ENCODE measurements at regions not wholly inside any gene's neighbourhood (a gene's known extent, or its start where the extent isn't known, plus 50 kb on each side); places are given as distances from the start of the nearest gene placed in this dataset.

GRCh38 chr4:56118845-56119244 lies 170.1 kb downstream of the CEP135 start:
- H3K27ac ChIP-seq (ENCODE audit: low read depth in 2 of 2, low read length in 1 of 2): peak overlapping the region in 1 of 2 experiments; percentile 82; a peak in 1 of 4 replicates
- DNase-seq: no peak
- H3K4me3 ChIP-seq (ENCODE audit: low read depth in 2 of 2, low read length in 1 of 2): no peak overlapping the region
- peaks cover 0 to 21% of the 10 kb centered on the region in 2 experiments; a peak in 2 of 4 replicates for H3K4me1 ChIP-seq (ENCODE audit: control insufficient read depth in 1 of 2, insufficient read depth in 2 of 2, low read depth in 1 of 2, low read length in 1 of 2)
- H3K27me3 ChIP-seq (ENCODE audit: insufficient read depth): no peaks in the 10 kb centered on the region
- no peaks in the 10 kb centered on the region for H3K9me3 ChIP-seq
- no peaks in the 10 kb centered on the region for H3K36me3 ChIP-seq (replicated peaks in 1 of 2; ENCODE audit: control insufficient read depth in 1 of 2, insufficient read depth in 2 of 2, low read length in 1 of 2)
- H3K4me2 ChIP-seq: no peak overlapping the region
- ChIA-PET CTCF (interaction anchor here (1.9 kb wide), 1 partner anchor 11 kb away, joined by 4 read pairs; no protein-coding TSS in a partner anchor), POLR2A (no interaction called here)
- no peaks in the 10 kb centered on the region for H4K20me1 ChIP-seq (ENCODE audit: insufficient read depth)
- H3F3A ChIP-seq (replicated peaks; ENCODE audit: insufficient read depth): no peaks in the 10 kb centered on the region
- H2AFZ ChIP-seq (ENCODE audit: low read depth): no peak overlapping the region
- no peak overlapping the region for H3K9ac ChIP-seq
- H3K9me2 ChIP-seq: no peaks in the 10 kb centered on the region
- 78% methylated on average over 2 of the region's 2 CpGs for WGBS (ENCODE audit: low lambda C conversion rate)
- no peaks in the 10 kb centered on the region for H3K79me2 ChIP-seq (ENCODE audit: insufficient read depth)
- TF ChIP-seq JUND (IDR thresholded peaks at IDR 0.05) (no peak), USF1 (IDR thresholded peaks at IDR 0.05; ENCODE audit: borderline replicate concordance, low read depth) (no peak), TAF1 (IDR thresholded peaks at IDR 0.05; ENCODE audit: borderline replicate concordance, low read depth, low read length) (no peak), CHD2 (IDR thresholded peaks at IDR 0.05; ENCODE audit: low read length, partially characterized antibody) (no peak), GABPA (IDR thresholded peaks at IDR 0.05; ENCODE audit: low read depth) (no peak), MAX (IDR thresholded peaks at IDR 0.05; ENCODE audit: low read depth) (no peak), RCOR1 (IDR thresholded peaks at IDR 0.05; ENCODE audit: low read length) (no peak), SIN3A (IDR thresholded peaks at IDR 0.05; ENCODE audit: borderline replicate concordance, low read depth, low read length) (no peak), RFX5 (IDR thresholded peaks at IDR 0.05; ENCODE audit: low read length) (no peak), MXI1 (IDR thresholded peaks at IDR 0.05; ENCODE audit: low read depth, low read length) (no peak)
- TF ChIP-seq, protein P1, sequence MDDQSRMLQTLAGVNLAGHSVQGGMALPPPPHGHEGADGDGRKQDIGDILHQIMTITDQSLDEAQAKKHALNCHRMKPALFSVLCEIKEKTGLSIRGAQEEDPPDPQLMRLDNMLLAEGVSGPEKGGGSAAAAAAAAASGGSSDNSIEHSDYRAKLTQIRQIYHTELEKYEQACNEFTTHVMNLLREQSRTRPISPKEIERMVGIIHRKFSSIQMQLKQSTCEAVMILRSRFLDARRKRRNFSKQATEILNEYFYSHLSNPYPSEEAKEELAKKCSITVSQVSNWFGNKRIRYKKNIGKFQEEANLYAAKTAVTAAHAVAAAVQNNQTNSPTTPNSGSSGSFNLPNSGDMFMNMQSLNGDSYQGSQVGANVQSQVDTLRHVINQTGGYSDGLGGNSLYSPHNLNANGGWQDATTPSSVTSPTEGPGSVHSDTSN (IDR thresholded peaks at IDR 0.05): no peak
- TF ChIP-seq, protein P2, sequence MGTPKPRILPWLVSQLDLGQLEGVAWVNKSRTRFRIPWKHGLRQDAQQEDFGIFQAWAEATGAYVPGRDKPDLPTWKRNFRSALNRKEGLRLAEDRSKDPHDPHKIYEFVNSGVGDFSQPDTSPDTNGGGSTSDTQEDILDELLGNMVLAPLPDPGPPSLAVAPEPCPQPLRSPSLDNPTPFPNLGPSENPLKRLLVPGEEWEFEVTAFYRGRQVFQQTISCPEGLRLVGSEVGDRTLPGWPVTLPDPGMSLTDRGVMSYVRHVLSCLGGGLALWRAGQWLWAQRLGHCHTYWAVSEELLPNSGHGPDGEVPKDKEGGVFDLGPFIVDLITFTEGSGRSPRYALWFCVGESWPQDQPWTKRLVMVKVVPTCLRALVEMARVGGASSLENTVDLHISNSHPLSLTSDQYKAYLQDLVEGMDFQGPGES (IDR thresholded peaks at IDR 0.05; ENCODE audit: low read depth, low read length): no peak

GRCh38 chr4:56118055-56118454 lies 169.3 kb downstream of the CEP135 start:
- ChIA-PET CTCF (interaction anchor here (1.9 kb wide), 1 partner anchor 12 kb away, joined by 4 read pairs; no protein-coding TSS in a partner anchor), POLR2A (no interaction called here)
- Histone ChIP-seq H3K27ac (ENCODE audit: low read depth in 2 of 2, low read length in 1 of 2) (peak overlapping the region in 1 of 2 experiments; percentile 82; a peak in 2 of 4 replicates), H3K4me3 (ENCODE audit: low read depth in 2 of 2, low read length in 1 of 2) (no peak overlapping the region), H3K4me1 (ENCODE audit: control insufficient read depth in 1 of 2, insufficient read depth in 2 of 2, low read depth in 1 of 2, low read length in 1 of 2) (peaks cover 0 to 21% of the 10 kb centered on the region in 2 experiments; a peak in 2 of 4 replicates), H3K9me2 (no peaks in the 10 kb centered on the region), H3K36me3 (replicated peaks in 1 of 2; ENCODE audit: control insufficient read depth in 1 of 2, insufficient read depth in 2 of 2, low read length in 1 of 2) (no peaks in the 10 kb centered on the region), H3K27me3 (ENCODE audit: insufficient read depth) (no peaks in the 10 kb centered on the region), H3K79me2 (ENCODE audit: insufficient read depth) (no peaks in the 10 kb centered on the region), H3F3A (replicated peaks; ENCODE audit: insufficient read depth) (no peaks in the 10 kb centered on the region), H2AFZ (ENCODE audit: low read depth) (no peak overlapping the region), H3K9ac (no peak overlapping the region), H3K4me2 (no peak overlapping the region), H3K9me3 (no peaks in the 10 kb centered on the region), H4K20me1 (ENCODE audit: insufficient read depth) (no peaks in the 10 kb centered on the region)
- WGBS (ENCODE audit: low lambda C conversion rate): 75% methylated on average over 5 of the region's 5 CpGs
- peak; percentile 56 for DNase-seq
- TF ChIP-seq JUND (IDR thresholded peaks at IDR 0.05): no peak
- TF ChIP-seq NRF1 (IDR thresholded peaks at IDR 0.05; ENCODE audit: low read depth, low read length): no peak
- no peak for TF ChIP-seq YY1 (IDR thresholded peaks at IDR 0.05; ENCODE audit: low read depth)
- no peak for TF ChIP-seq RXRA (IDR thresholded peaks at IDR 0.05; ENCODE audit: borderline replicate concordance, low read depth)
- TF ChIP-seq FOXM1 (IDR thresholded peaks at IDR 0.05; ENCODE audit: low read depth): no peak
- TF ChIP-seq EZH2phosphoT487 (IDR thresholded peaks at IDR 0.05; ENCODE audit: borderline replicate concordance, low read depth): no peak
- TF ChIP-seq FOXJ3 (CRISPR knock-in tag; IDR thresholded peaks at IDR 0.05): 0 out of 2 replicates have a peak, but pooled peaks have one; percentile 36
- TF ChIP-seq USF1 (IDR thresholded peaks at IDR 0.05; ENCODE audit: borderline replicate concordance, low read depth): no peak
- no peak for TF ChIP-seq TEAD4 (IDR thresholded peaks at IDR 0.05; ENCODE audit: borderline replicate concordance, insufficient read depth)
- no peak for TF ChIP-seq CTCF (IDR thresholded peaks at IDR 0.05)
- no peak for TF ChIP-seq MAX (IDR thresholded peaks at IDR 0.05; ENCODE audit: low read depth)
- no peak for TF ChIP-seq RFX5 (IDR thresholded peaks at IDR 0.05; ENCODE audit: low read length)
- peak in 1 of 2 experiments; percentile 82; a peak in 2 of 4 replicates for TF ChIP-seq EP300 (IDR thresholded peaks at IDR 0.05; ENCODE audit: borderline replicate concordance in 1 of 2, low read depth in 1 of 2, low read length in 1 of 2)
